IPS-NIHi11 (cell line): ENCODE measurements at regions not wholly inside any gene's neighbourhood (a gene's known extent, or its start where the extent isn't known, plus 50 kb on each side); places are given as distances from the start of the nearest gene placed in this dataset.

ENCODE experiments used
- DNase-seq: peaks from one replicate; pipeline ENCODE4 v3.0.0; 2012; ENCODE audit warnings: mixed read lengths, low spot score

DNA sequence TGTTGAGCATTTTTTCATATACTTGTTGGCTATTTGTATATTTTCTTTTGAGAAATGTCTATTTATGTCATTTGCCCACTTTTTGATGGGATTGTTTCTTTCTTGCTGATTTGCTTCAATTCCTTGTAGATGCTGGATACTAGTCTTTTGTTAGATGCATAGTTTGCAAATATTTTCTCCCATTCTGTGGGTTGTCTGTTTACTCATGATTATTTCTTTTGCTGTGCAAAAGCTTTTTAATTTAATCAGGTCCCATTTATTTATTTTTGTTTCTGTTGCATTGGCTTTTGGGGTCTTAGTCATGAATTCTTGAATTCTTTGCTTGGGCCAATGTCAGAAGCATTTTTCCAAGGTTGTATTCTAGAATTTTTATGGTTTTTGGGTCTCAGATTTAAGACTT lies 251.7 kb downstream of the WNT5A start:
- DNase-seq, result no peak

DNA sequence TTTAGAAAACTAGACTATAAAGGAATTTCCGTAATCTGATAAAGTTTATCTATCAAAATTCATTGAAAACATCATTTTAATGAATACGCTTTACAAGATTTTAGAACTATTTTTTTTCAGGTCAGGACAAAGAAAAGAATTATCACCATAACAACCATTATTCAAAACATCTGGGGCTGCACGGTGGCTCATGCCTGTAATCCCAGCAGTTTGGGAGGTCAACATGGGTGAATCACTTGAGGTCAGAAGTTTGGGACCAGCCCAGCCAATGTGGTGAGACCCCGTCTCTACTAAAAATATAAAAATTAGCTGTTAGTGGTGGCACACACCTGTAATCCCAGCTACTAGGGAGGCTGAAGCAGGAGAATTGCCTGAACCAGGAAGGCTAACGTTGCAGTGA lies 260.4 kb downstream of the WNT5A start:
- no peak for DNase-seq

DNA sequence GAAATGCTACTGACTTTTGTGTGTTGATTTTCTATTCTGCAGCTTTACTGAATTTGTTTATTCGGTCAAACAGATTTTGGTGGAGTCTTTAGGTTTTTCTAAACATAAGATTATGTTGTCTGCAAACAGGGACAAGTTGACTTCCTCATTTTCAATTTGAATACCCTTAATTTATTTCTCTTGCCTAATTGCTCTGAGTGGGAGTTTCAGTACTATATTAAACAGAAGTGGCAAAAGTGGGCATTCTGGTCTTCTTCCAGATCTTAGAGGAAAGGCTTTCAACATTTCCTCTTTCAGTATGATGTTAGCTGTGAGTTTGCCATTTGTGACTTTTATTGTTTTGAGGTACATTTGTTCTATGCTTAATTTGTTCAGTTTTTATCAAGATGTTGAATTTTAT lies 268.5 kb downstream of the WNT5A start:
- no peak for DNase-seq

- DNase-seq, result no peak
Measured at GRCh38 chr3:55207744-55208143, 279.4 kb downstream of the WNT5A start.

DNA sequence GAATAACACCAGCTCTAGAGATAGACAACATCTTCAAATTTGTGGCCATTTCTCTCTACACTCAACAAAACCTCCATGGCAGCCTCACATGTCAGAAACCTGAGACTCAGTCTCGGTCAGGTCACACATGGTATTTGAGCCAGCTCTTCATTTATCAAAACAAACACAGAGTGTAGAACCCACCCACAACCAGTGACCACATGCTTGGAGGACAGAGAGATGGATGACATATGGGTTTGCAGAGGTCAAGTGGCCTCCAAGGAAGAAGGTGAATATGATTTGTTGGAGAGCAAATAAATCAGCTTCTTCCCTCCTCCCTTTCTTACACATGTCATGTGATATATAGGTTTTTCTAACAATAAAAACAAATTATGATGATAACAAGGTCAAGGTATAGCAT lies 278.1 kb upstream of the LRTM1 start:
- DNase-seq, result no peak

DNA sequence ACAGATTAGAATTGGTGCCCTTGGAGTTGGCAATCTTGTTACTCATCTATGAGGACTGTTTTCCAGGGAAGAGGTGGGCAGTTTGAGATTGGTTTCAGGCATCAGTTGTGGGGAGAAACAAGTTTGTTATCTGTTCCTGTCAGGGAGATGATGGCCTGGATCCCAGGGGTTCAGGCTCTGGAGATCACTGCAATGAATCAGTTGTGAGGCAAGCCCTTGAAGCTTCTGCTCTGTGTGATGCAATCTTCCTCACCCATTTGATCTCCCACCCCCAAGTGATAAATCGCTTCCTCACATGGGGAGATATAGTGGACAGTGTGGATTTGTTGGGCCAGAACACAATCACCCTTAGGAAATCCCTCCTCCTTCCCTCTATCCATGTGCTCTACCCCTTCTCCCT lies 276.6 kb upstream of the LRTM1 start:
- no peak for DNase-seq

DNA sequence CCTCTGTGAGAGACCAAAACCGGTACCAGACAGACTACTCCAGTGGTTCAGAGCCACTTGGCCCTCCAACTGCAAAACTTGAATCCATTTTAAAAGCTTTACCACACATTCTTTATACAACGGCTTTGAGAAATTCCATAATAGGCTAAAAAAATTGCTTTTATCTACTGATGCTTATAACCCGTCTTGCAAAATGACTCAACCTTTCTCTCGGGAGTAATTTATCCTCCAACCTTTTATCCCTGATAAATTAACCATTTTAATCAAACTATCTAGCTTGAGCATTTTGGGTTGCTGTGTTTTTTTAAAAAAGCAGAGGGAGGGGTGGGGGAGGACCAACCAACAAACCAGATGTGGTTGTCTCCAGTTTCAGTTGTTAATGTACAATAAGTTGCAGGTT lies 275.7 kb upstream of the LRTM1 start:
- DNase-seq, result no peak

GRCh38 chr3:55203006-55203405 lies 275.1 kb upstream of the LRTM1 start:
- DNase-seq, result no peak

- DNase-seq, result no peak
Measured at GRCh38 chr3:55202326-55202725, 274.5 kb upstream of the LRTM1 start.

DNA sequence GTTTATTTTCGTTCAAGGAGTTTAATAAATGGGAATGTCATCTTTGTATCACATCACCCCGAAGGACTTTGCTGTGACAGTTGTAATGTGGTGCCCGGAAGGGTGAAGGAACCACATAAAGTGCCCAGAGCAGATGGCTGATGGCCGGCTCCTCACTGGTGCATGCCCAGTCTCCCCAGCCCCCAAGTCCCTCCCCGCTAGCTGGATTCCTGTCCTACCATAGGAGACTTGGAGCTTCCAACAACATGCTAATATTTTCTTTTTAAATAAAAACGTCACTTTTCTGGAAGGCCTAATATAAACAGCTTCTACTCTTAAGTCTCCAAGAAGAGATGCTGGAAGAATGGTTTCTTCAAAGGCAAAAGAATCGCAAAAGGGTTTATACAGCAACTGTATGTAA lies 273.9 kb upstream of the LRTM1 start:
- no peak for DNase-seq

DNA sequence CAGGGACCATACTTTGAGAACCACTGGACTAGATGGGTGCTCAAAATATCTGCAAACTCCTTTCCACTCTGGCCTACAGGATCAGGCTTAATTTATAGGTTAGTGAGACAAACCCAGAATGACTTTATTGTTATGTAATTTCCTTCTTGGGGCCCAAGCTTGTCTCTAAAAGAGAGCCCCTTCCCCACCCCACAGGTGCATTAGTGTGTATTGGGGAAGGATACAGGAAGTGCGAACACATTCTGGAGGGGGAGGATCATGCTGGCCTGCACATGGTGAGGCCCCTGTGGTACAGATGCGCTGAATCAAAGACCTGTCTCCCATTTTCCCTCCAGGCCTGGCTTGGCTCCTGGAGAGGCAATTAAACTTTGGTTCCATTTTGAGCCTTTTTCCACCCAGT lies 273.0 kb upstream of the LRTM1 start:
- no peak for DNase-seq

GRCh38 chr3:55198554-55198953 lies 270.7 kb upstream of the LRTM1 start:
- no peak for DNase-seq

DNA sequence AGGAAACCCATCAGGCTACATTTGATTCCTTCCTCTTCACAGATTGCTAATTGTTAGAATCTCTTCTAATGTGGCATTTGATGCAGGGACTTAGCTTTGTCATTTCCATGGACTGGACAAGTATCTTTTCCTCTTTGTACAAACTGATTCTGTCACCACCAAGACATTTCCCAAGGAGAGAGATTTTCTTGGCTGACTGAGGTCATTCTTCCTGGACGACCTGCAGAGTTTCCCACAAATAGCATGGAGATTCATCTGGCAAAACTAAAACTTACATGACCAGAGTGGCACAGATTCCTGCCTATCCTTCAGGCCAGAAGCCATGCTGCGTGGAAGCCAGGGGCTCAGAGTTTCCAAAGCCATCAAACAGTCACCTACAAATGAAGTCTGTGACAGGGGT lies 269.2 kb upstream of the LRTM1 start:
- DNase-seq, result no peak

GRCh38 chr3:55196495-55196894 lies 268.6 kb upstream of the LRTM1 start:
- DNase-seq, result no peak

GRCh38 chr3:55194376-55194775 lies 266.5 kb upstream of the LRTM1 start:
- no peak for DNase-seq

GRCh38 chr3:55191911-55192775 lies 264.3 kb upstream of the LRTM1 start:
- no peak for DNase-seq

- DNase-seq, result no peak
Measured at GRCh38 chr3:55190331-55190730, 262.5 kb upstream of the LRTM1 start.

DNA sequence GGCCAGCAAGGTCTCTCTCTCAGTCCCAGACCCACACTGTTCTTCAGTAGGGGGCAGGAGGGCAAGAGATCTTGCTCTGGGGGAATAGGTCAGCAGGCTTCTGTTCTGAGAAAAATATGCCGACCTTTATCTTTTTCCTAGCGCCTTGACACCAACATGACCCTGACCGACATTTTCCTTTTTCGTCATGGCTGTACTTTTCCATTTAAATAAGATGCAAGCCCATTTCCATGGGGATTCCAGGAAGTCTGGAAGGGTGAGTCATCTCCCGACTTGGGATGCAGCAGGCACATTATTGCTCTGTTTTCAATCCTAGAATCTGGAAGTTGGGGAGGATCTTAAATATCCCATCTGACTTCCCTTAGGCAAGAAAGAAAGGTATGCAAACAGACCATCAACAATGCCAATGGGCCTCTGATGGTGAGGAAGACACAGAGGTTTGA lies 261.5 kb upstream of the LRTM1 start:
- DNase-seq, result peak; percentile 26

DNA sequence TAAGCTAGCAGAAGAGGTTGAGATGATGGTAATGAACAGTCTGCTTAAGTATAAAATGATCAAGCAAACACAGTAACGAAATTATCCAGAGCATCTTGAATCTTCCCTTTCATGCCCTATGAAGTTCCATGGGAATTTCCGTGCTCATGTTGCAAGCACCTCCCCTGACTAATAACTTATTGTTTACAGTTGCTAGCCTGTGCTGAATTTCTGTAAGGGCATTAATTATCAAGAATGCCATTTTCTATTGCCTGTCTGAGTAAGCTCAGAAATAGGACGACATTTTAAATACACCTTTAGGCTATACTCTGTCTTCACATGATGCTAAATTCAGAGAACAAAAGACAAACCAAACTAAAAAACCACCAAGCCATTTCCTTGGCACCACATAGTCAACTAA lies 257.5 kb upstream of the LRTM1 start:
- DNase-seq, result no peak

GRCh38 chr3:55183201-55183600 lies 255.3 kb upstream of the LRTM1 start:
- no peak for DNase-seq

GRCh38 chr3:55180936-55181535 lies 253.2 kb upstream of the LRTM1 start:
- DNase-seq, result peak; percentile 48

GRCh38 chr3:55180161-55180560 lies 252.3 kb upstream of the LRTM1 start:
- no peak for DNase-seq

DNA sequence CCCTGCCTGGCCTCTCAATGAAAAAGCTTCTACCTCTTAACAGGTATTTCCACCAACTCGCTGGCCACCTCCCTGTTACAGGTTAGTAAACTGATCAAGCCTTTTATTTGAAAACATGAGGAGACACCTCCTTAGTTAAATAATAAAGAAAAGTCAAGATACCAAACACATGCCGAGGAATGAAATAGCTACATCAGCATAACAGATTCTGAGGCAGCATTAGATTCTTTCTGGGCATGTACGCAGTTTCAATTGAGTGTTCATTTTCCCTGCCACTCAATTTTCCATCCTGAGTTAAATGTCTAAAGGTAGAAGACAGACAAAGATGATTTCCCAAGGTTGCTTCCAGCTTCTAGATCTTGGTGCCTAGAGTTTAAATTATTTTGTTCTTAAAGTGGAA lies 250.5 kb upstream of the LRTM1 start:
- no peak for DNase-seq

DNA sequence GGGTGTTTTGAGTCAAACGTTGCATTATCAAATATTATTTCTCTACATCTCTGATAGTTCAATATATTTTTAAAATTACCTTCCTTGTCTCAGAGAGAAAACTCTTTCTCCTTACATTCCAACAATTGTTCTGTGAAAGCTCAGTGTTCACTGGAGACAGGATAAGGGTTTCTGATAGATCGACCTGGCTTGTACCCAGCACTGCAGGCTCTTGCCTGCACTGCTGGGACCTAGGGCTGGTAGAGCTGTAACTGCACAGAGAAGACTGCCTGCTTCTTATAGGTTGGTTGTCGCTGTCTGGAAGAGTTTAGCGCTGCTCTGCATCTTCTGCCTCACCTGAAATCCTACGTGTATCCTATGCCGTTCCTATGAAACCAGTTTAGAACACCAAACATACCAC lies 249.9 kb upstream of the LRTM1 start:
- DNase-seq, result no peak
